OCI-LY7 (cell line): ENCODE measurements at regions not wholly inside any gene's neighbourhood (a gene's known extent, or its start where the extent isn't known, plus 50 kb on each side); places are given as distances from the start of the nearest gene placed in this dataset.

Experiments
- BruUV-seq: library from RNA; stranded (reverse); fragments of 400-500 nt; replicated peaks from 2 replicates; lab custom pipeline; 2021; lab: Mats Ljungman, UMichigan
- CTCF ChIA-PET: fragments of 300-600 bp; sonication (Branson Sonifier 250); formaldehyde crosslinking; loops from one replicate; lab custom pipeline; 2022; ENCODE audit warnings: antibody characterized with exemption; ENCODE audit not compliant: unreplicated experiment; lab: Charles Lee
- POLR2A ChIA-PET: fragments of 300-600 bp; sonication (Branson Sonifier 250); formaldehyde crosslinking; loops from one replicate; lab custom pipeline; 2022; ENCODE audit warnings: antibody characterized with exemption; lab: Charles Lee
- DNase-seq: peaks from one replicate; pipeline ENCODE4 v3.0.0-alpha.2; 2015; ENCODE audit warnings: low spot score
- H2AFZ ChIP-seq: fragments of 200-600 bp; sonication (generic), shearing (Covaris generic); 2 replicates; pipeline ENCODE4 v1.6.1; 2014; ENCODE audit warnings: mild to moderate bottlenecking, antibody characterized with exemption, low read length, moderate library complexity
- H3K27ac ChIP-seq: fragments of 200-600 bp; sonication (generic); 2 replicates; pipeline ENCODE4 v1.5.1; 2014; ENCODE audit warnings: mixed run types, low read depth, mild to moderate bottlenecking, moderate library complexity, low read length, inconsistent platforms; ENCODE audit not compliant: poor library complexity, severe bottlenecking
- H3K36me3 ChIP-seq: fragments of 200-600 bp; sonication (generic); 2 replicates; pipeline ENCODE4 v1.6.1; 2014; ENCODE audit warnings: mild to moderate bottlenecking, antibody characterized with exemption, low read length, moderate library complexity, mixed read lengths; ENCODE audit not compliant: insufficient read depth
- H3K4me1 ChIP-seq: fragments of 200-600 bp; sonication (generic); 2 replicates; pipeline ENCODE4 v1.5.1; 2014; ENCODE audit warnings: mild to moderate bottlenecking, low read length; ENCODE audit not compliant: insufficient read depth, poor library complexity, severe bottlenecking
- H3K4me2 ChIP-seq: fragments of 200-600 bp; sonication (generic); 2 replicates; pipeline ENCODE4 v1.6.1; 2014; ENCODE audit warnings: mild to moderate bottlenecking, low read length
- H3K4me3 ChIP-seq: fragments of 200-600 bp; sonication (generic); 2 replicates; pipeline ENCODE4 v1.5.1; 2014; ENCODE audit warnings: mild to moderate bottlenecking, low read depth, low read length; ENCODE audit not compliant: poor library complexity, severe bottlenecking
- H3K79me2 ChIP-seq: fragments of 200-600 bp; sonication (generic); 2 replicates; pipeline ENCODE4 v1.6.1; 2016; ENCODE audit warnings: low read depth, mild to moderate bottlenecking, low read length, moderate library complexity, mixed read lengths; ENCODE audit not compliant: insufficient read depth
- H3K9me2 ChIP-seq: fragments of 200-600 bp; sonication (generic); 2 replicates; pipeline ENCODE4 v1.6.1; 2016; ENCODE audit warnings: mild to moderate bottlenecking, low read length, mixed read lengths; ENCODE audit not compliant: insufficient read depth
- H3K9me3 ChIP-seq: fragments of 200-600 bp; sonication (generic); 2 replicates; pipeline ENCODE4 v1.6.1; 2014; ENCODE audit warnings: mild to moderate bottlenecking, mixed run types, low read length, mixed read lengths
- H4K20me1 ChIP-seq: fragments of 200-600 bp; sonication (generic); 2 replicates; pipeline ENCODE4 v1.6.1; 2014; ENCODE audit warnings: mild to moderate bottlenecking, antibody characterized with exemption, low read length, moderate library complexity, mixed read lengths; ENCODE audit not compliant: insufficient read depth
- CTCF ChIP-seq: fragments of 200-600 bp; sonication (generic); conservative IDR thresholded peaks from 2 replicates; pipeline ENCODE4 v1.5.1; 2014; ENCODE audit warnings: mild to moderate bottlenecking, antibody characterized with exemption, low read length, moderate library complexity, mixed read lengths
- EZH2phosphoT487 ChIP-seq: fragments of 200-600 bp; sonication (generic); IDR thresholded peaks from 2 replicates; pipeline ENCODE4 v1.6.1; 2018; ENCODE audit warnings: low read depth, borderline replicate concordance, mild to moderate bottlenecking, mixed run types, antibody characterized with exemption, low read length, moderate library complexity, mixed read lengths
- intact Hi-C: fragments of 100-400 bp; cut with micrococcal nuclease; formaldehyde crosslinking; loops from one replicate; pipeline ENCODE4 v1.10.0; 2022; ENCODE audit not compliant: unreplicated experiment

- Histone ChIP-seq H4K20me1 (no peaks in the 10 kb centered on the region), H3K4me2 (no peak overlapping the region), H3K36me3 (no peaks in the 10 kb centered on the region), H3K27ac (no peak overlapping the region), H3K79me2 (no peaks in the 10 kb centered on the region), H3K4me1 (no peaks in the 10 kb centered on the region), H3K9me2 (no peaks in the 10 kb centered on the region), H2AFZ (no peak overlapping the region), H3K4me3 (no peak overlapping the region), H3K9me3 (no peaks in the 10 kb centered on the region)
- ChIA-PET CTCF (no interaction called here), POLR2A (no interaction called here)
- BruUV-seq = no TSS peak
- no peak for DNase-seq
- TF ChIP-seq EZH2phosphoT487 = no peak
- no peak for TF ChIP-seq CTCF
- intact Hi-C loops = no loop called here
Measured at GRCh38 chr11:122181893-122182292, 65.9 kb upstream of the BLID start.

GRCh38 chr11:122181372-122181771 is 65.4 kb upstream of the BLID start:
- no peaks in the 10 kb centered on the region for H3K4me1 ChIP-seq
- DNase-seq = no peak
- H3K36me3 ChIP-seq = no peaks in the 10 kb centered on the region
- H3K27ac ChIP-seq = no peak overlapping the region
- H3K4me3 ChIP-seq = no peak overlapping the region
- POLR2A ChIA-PET = no interaction called here
- H3K4me2 ChIP-seq = no peak overlapping the region
- CTCF ChIA-PET = no interaction called here
- H3K9me2 ChIP-seq = no peaks in the 10 kb centered on the region
- no TSS peak for BruUV-seq
- intact Hi-C loops = no loop called here
- H3K79me2 ChIP-seq = no peaks in the 10 kb centered on the region
- H2AFZ ChIP-seq = no peak overlapping the region
- H4K20me1 ChIP-seq = no peaks in the 10 kb centered on the region
- H3K9me3 ChIP-seq = no peaks in the 10 kb centered on the region
- no peak for TF ChIP-seq CTCF
- no peak for TF ChIP-seq EZH2phosphoT487

DNA sequence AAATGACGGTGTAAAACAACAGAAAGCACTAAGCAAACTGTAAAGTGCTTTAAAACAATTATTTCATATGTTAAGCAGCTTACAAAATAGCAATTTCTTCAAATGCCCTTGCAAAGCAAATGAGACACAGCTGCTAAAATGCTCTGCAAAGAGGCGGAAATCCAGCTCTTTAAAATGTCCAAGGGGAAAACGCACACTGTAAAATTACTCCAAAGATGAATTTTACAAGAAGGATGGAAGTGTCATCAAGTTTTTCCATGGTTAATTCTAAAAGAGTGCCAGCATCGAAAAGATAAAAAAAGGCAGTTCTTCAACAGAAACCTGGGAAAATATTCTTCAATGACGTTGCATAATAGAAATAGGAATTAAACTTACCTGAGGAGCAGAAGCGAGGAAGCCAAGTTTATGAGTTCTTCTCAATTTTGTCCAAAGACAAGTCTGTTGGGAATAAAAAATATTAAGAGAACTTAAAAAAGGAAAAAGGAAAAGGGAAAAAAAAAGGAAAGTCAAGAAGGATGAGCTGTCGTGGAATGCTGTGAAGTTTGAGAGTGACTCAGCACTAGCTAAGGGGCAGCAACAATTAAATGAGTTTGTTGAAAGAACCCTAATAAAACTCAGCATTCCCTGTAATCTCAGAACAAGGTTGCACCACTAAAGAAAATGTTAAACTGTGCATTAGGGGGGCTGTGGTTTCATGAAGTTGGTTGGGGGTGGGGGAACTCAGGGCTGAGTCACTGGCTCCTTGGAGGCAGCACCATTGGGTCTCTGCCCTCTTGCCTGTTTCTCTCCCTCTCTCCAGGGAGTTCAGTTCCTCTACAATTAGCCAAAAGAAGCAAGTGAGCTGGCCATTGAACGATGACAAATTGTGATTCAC is 64.2 kb upstream of the BLID start:
- BruUV-seq = no TSS peak
- no peaks in the 10 kb centered on the region for H3K9me2 ChIP-seq

More for the DNA sequence above, 64.2 kb upstream of the BLID start:
- no peak overlapping the region for H3K4me3 ChIP-seq
- H3K4me2 ChIP-seq = no peak overlapping the region
- DNase-seq = no peak
- intact Hi-C loops = no loop called here
- H3K4me1 ChIP-seq = no peaks in the 10 kb centered on the region
- ChIA-PET POLR2A (interaction anchor here (0.6 kb wide), 2 partner anchors 67 to 533 kb away, joined by 3 read pairs; no protein-coding TSS in a partner anchor), CTCF (no interaction called here)
- TF ChIP-seq CTCF = no peak
- no peak for TF ChIP-seq EZH2phosphoT487
- H3K9me3 ChIP-seq = no peaks in the 10 kb centered on the region
- no peaks in the 10 kb centered on the region for H3K36me3 ChIP-seq
- H3K27ac ChIP-seq = no peak overlapping the region
- H3K79me2 ChIP-seq = no peaks in the 10 kb centered on the region
- no peak overlapping the region for H2AFZ ChIP-seq
- no peaks in the 10 kb centered on the region for H4K20me1 ChIP-seq
